ENCODE measurements at regions not wholly inside any gene's neighbourhood (a gene's known extent, or its start where the extent isn't known, plus 50 kb on each side); places are given as distances from the start of the nearest gene placed in this dataset.
A peak's percentile ranks its signal among the peaks of the same experiment; 100 is the strongest.

DNA sequence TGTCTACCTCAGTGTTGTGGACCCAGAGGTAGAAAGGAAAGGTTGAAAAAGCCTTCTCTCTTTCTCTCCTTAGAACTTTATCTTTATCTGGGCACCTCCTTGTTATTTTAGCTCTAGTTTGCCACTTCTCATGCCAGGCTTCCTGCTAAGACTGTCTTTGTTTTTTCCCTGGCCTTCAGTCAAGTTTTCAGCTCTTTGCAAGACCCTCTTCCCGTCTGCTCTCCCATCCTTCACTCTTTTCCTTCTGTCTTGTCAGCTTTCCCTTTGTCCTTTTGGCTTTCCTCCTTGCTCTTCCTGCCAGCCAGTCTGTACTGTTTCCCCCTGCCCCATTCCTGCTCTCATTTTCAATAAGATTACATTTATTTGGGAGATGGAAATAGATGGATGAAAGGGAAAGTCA lies 86.8 kb upstream of the CCN6 start:
- Histone ChIP-seq H3K79me2 (ENCODE audit: insufficient read depth) (no peaks in the 10 kb centered on the region), H4K20me1 (ENCODE audit: insufficient read depth) (no peaks in the 10 kb centered on the region), H3K36me3 (ENCODE audit: low read depth) (no peaks in the 10 kb centered on the region), H3K4me3 (no peak overlapping the region), H3K9me3 (ENCODE audit: low read depth) (no peaks in the 10 kb centered on the region), H3K27me3 (replicated peaks; ENCODE audit: insufficient read depth) (no peaks in the 10 kb centered on the region), H3K27ac (no peak overlapping the region), H2AFZ (no peak overlapping the region), H3K9me2 (ENCODE audit: insufficient read depth) (no peaks in the 10 kb centered on the region), H3K4me1 (ENCODE audit: insufficient read depth) (peaks cover 11% of the 10 kb centered on the region), H3F3A (ENCODE audit: insufficient read depth) (peaks cover 18% of the 10 kb centered on the region), H3K9ac (no peak overlapping the region), H3K4me2 (ENCODE audit: unreplicated experiment) (no peak overlapping the region)
- TF ChIP-seq EZH2 (IDR thresholded peaks at IDR 0.05; ENCODE audit: insufficient read depth, poor library complexity, severe bottlenecking) (no peak), EZH2phosphoT487 (IDR thresholded peaks at IDR 0.05; ENCODE audit: insufficient read depth, low read depth) (no peak)
- in situ Hi-C loops (cut with MboI): no loop called here
- DNase-seq: no peak
- 95 to 96% methylated on average over 1 of the region's 1 CpG for WGBS, 2 experiments (ENCODE audit: low coverage in 1 of 2, low lambda C conversion rate in 2 of 2, missing lambda C conversion rate in 2 of 2)

GRCh38 chr6:111970426-111970825 lies 83.5 kb upstream of the CCN6 start:
- Histone ChIP-seq H2AFZ (no peak overlapping the region), H3F3A (ENCODE audit: insufficient read depth) (peaks cover 39% of the 10 kb centered on the region), H3K79me2 (ENCODE audit: insufficient read depth) (no peaks in the 10 kb centered on the region), H3K4me1 (ENCODE audit: insufficient read depth) (peaks cover 31% of the 10 kb centered on the region), H3K27me3 (replicated peaks; ENCODE audit: insufficient read depth) (no peaks in the 10 kb centered on the region), H3K9me2 (ENCODE audit: insufficient read depth) (no peaks in the 10 kb centered on the region), H3K36me3 (ENCODE audit: low read depth) (no peaks in the 10 kb centered on the region), H3K9me3 (ENCODE audit: low read depth) (no peaks in the 10 kb centered on the region), H3K4me2 (ENCODE audit: unreplicated experiment) (no peak overlapping the region), H4K20me1 (ENCODE audit: insufficient read depth) (no peaks in the 10 kb centered on the region), H3K27ac (no peak overlapping the region), H3K4me3 (no peak overlapping the region), H3K9ac (no peak overlapping the region)
- no peak for DNase-seq
- in situ Hi-C loops (cut with MboI): no loop called here
- TF ChIP-seq EZH2phosphoT487 (IDR thresholded peaks at IDR 0.05; ENCODE audit: insufficient read depth, low read depth) (no peak), EZH2 (IDR thresholded peaks at IDR 0.05; ENCODE audit: insufficient read depth, poor library complexity, severe bottlenecking) (no peak)
- 93 to 99% methylated on average over 2 of the region's 2 CpGs for WGBS, 2 experiments (ENCODE audit: low coverage in 1 of 2, low lambda C conversion rate in 2 of 2, missing lambda C conversion rate in 2 of 2)

DNA sequence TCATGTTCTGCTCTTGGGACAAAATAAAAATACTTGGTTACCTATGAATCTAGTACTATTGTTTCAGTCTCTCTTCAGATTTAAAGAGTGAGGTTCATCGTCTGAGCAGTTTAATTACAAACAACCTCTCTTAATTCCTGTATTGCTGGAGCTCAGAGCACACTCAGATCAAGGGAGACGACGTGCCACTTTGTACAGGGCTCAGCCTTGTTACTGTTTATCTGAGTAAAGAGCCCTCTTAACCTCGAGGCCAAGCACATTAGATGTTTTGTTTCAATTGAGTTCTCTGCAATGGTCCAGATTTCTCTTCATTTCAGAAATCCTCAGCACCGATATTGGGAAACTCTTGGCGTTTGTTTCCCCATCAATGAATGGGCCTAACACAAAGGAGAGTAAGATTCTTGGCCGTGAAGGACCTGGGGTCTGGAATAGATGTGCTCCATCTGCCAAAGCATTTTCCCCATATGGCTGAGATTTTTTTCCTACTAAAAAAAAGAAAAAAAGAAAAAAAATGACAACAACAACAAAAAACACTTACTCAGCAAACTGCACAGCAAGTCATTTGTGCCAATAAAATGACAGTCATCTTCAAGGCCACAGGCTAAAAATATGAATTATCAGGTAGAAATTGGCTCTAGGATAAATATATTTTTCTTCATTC lies 82.6 kb upstream of the CCN6 start:
- Histone ChIP-seq H3K79me2 (ENCODE audit: insufficient read depth) (no peaks in the 10 kb centered on the region), H3K9me3 (ENCODE audit: low read depth) (no peaks in the 10 kb centered on the region), H3K27ac (peak overlapping the region; percentile 97), H3K4me2 (ENCODE audit: unreplicated experiment) (peak overlapping the region; percentile 77), H3K36me3 (ENCODE audit: low read depth) (no peaks in the 10 kb centered on the region), H4K20me1 (ENCODE audit: insufficient read depth) (no peaks in the 10 kb centered on the region), H2AFZ (peak overlapping the region; percentile 72), H3K27me3 (replicated peaks; ENCODE audit: insufficient read depth) (no peaks in the 10 kb centered on the region), H3K4me1 (ENCODE audit: insufficient read depth) (peaks cover 31% of the 10 kb centered on the region), H3K4me3 (no peak overlapping the region), H3K9me2 (ENCODE audit: insufficient read depth) (no peaks in the 10 kb centered on the region), H3K9ac (no peak overlapping the region), H3F3A (ENCODE audit: insufficient read depth) (peaks cover 39% of the 10 kb centered on the region)
- no peak for DNase-seq
- in situ Hi-C loops (cut with MboI): no loop called here
- WGBS, 2 experiments (ENCODE audit: low coverage in 1 of 2, low lambda C conversion rate in 2 of 2, missing lambda C conversion rate in 2 of 2): 37 to 38% methylated on average over 7 of the region's 7 CpGs
- TF ChIP-seq EZH2phosphoT487 (IDR thresholded peaks at IDR 0.05; ENCODE audit: insufficient read depth, low read depth) (no peak), EZH2 (IDR thresholded peaks at IDR 0.05; ENCODE audit: insufficient read depth, poor library complexity, severe bottlenecking) (no peak)

- H3K4me1 ChIP-seq (ENCODE audit: insufficient read depth): peaks cover 31% of the 10 kb centered on the region
- peak overlapping the region; percentile 57 for H2AFZ ChIP-seq
- peak overlapping the region; percentile 85 for H3K9ac ChIP-seq
- H3K9me3 ChIP-seq (ENCODE audit: low read depth): no peaks in the 10 kb centered on the region
- H3K27ac ChIP-seq: peak overlapping the region; percentile 97
- DNase-seq: peak; percentile 48
- H4K20me1 ChIP-seq (ENCODE audit: insufficient read depth): no peaks in the 10 kb centered on the region
- peaks cover 39% of the 10 kb centered on the region for H3F3A ChIP-seq (ENCODE audit: insufficient read depth)
- TF ChIP-seq EZH2phosphoT487 (IDR thresholded peaks at IDR 0.05; ENCODE audit: insufficient read depth, low read depth): no peak
- no peak for TF ChIP-seq EZH2 (IDR thresholded peaks at IDR 0.05; ENCODE audit: insufficient read depth, poor library complexity, severe bottlenecking)
- in situ Hi-C loops (cut with MboI): no loop called here
- H3K36me3 ChIP-seq (ENCODE audit: low read depth): no peaks in the 10 kb centered on the region
- WGBS, 2 experiments (ENCODE audit: low coverage in 1 of 2, low lambda C conversion rate in 2 of 2, missing lambda C conversion rate in 2 of 2): 95% methylated on average over 5 of the region's 5 CpGs
- no peaks in the 10 kb centered on the region for H3K9me2 ChIP-seq (ENCODE audit: insufficient read depth)
- H3K79me2 ChIP-seq (ENCODE audit: insufficient read depth): no peaks in the 10 kb centered on the region
- H3K27me3 ChIP-seq (replicated peaks; ENCODE audit: insufficient read depth): no peaks in the 10 kb centered on the region
- H3K4me3 ChIP-seq: peak overlapping the region; percentile 51; the same call in 1 of the 2 replicates
- H3K4me2 ChIP-seq (ENCODE audit: unreplicated experiment): peak overlapping the region; percentile 77
These were observed 81.9 kb upstream of the CCN6 start for GRCh38 chr6:111971866-111972532.

Data from GM23248 (cell line).